GM23338 (cell line): ENCODE measurements at regions not wholly inside any gene's neighbourhood (a gene's known extent, or its start where the extent isn't known, plus 50 kb on each side); places are given as distances from the start of the nearest gene placed in this dataset.

Source experiments
- TF ChIP-seq, protein P1 (sequence below), 2 experiments: fragments of 200-600 bp in 1 of 2; sonication (generic) in 1 of 2; conservative IDR thresholded peaks; 2 replicates each; pipeline versions ENCODE4 v1.5.1 to v1.6.1; 2016 to 2017; ENCODE audit warnings: antibody characterized with exemption in 2 of 2, low read depth in 2 of 2, mild to moderate bottlenecking in 2 of 2, moderate library complexity in 1 of 2
- TF ChIP-seq, protein P2 (sequence below): IDR thresholded peaks from one replicate; pipeline ENCODE4 v1.6.1; 2018; ENCODE audit warnings: antibody characterized with exemption; ENCODE audit not compliant: unreplicated experiment

DNA sequence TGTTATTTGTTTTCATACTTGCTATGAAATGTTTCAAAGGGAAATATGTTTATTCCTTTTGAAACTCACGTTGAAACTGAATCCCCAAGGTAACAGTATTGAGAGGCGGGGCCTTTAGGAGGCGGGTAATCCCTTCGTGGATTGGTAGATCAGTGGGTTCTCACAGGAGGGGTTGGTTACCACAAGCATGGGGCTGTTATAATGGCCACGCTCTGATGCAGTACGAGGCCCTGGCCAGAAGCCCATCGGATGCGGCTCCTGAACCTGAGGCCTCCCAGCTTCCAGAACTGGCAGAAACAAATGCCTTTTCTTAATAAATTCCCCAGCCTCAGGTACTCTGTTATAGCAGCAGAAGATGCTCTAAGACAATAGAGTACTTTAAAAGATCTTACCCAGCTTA is 135.7 kb downstream of the ASB1 start:
- TF ChIP-seq, protein P1, sequence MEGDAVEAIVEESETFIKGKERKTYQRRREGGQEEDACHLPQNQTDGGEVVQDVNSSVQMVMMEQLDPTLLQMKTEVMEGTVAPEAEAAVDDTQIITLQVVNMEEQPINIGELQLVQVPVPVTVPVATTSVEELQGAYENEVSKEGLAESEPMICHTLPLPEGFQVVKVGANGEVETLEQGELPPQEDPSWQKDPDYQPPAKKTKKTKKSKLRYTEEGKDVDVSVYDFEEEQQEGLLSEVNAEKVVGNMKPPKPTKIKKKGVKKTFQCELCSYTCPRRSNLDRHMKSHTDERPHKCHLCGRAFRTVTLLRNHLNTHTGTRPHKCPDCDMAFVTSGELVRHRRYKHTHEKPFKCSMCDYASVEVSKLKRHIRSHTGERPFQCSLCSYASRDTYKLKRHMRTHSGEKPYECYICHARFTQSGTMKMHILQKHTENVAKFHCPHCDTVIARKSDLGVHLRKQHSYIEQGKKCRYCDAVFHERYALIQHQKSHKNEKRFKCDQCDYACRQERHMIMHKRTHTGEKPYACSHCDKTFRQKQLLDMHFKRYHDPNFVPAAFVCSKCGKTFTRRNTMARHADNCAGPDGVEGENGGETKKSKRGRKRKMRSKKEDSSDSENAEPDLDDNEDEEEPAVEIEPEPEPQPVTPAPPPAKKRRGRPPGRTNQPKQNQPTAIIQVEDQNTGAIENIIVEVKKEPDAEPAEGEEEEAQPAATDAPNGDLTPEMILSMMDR (conservative IDR thresholded peaks at IDR 0.05; ENCODE audit: low read depth in 2 of 2) = no peak
- TF ChIP-seq, protein P2, sequence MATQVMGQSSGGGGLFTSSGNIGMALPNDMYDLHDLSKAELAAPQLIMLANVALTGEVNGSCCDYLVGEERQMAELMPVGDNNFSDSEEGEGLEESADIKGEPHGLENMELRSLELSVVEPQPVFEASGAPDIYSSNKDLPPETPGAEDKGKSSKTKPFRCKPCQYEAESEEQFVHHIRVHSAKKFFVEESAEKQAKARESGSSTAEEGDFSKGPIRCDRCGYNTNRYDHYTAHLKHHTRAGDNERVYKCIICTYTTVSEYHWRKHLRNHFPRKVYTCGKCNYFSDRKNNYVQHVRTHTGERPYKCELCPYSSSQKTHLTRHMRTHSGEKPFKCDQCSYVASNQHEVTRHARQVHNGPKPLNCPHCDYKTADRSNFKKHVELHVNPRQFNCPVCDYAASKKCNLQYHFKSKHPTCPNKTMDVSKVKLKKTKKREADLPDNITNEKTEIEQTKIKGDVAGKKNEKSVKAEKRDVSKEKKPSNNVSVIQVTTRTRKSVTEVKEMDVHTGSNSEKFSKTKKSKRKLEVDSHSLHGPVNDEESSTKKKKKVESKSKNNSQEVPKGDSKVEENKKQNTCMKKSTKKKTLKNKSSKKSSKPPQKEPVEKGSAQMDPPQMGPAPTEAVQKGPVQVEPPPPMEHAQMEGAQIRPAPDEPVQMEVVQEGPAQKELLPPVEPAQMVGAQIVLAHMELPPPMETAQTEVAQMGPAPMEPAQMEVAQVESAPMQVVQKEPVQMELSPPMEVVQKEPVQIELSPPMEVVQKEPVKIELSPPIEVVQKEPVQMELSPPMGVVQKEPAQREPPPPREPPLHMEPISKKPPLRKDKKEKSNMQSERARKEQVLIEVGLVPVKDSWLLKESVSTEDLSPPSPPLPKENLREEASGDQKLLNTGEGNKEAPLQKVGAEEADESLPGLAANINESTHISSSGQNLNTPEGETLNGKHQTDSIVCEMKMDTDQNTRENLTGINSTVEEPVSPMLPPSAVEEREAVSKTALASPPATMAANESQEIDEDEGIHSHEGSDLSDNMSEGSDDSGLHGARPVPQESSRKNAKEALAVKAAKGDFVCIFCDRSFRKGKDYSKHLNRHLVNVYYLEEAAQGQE = no peak
